ENCODE measurements at regions not wholly inside any gene's neighbourhood (a gene's known extent, or its start where the extent isn't known, plus 50 kb on each side); places are given as distances from the start of the nearest gene placed in this dataset.

DNA sequence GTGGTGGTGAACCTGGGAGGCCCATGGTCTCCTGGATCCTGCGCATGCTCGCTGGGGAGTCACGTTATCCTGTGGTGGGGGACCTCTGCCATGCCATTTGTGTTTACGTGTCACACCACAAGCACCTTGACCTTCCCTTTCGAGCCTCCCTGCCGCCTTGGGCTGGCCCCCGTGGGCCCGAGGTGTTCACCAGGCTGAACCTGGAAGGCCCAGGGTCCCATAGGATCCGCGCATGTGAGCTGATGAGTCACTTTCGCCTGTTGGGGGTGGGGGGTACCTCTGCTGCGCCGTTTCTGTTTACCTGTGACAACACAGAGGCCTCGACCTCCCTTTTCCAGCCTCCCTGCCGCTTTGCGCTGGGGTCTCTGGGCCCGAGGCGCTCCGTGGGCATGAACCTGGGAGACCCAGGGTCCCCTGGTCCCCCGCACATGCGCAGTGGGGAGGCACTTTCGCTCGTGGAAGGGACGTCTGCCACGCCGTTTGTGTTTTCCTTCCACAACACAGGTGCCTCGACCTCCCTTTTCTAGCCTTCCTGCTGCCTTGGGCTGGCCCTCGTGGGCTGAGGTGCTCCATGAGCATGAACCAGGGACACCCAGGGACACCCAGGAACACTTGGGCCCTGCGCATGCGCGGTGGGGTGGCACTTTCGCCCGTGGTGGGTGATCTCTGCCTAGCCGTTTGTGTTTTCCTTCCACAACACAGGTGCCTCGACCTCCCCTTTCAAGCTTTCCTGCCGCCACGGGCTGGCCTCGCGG is 334.1 kb downstream of the ALG10 start:
- intact Hi-C loops (cut with micrococcal nuclease), result no loop called here
- no peak overlapping the region for H3K4me3 ChIP-seq (ENCODE audit: low read length in 2 of 2)
- DNase-seq, result no peak
- no peak overlapping the region for H3K27ac ChIP-seq (ENCODE audit: low read depth, low read length)
- no peaks in the 10 kb centered on the region for H3K36me3 ChIP-seq (ENCODE audit: insufficient read depth, low read length)
- CTCF ChIA-PET (ENCODE audit: partially characterized antibody), result no interaction called here
- no peaks in the 10 kb centered on the region for H3K27me3 ChIP-seq (ENCODE audit: insufficient read depth, low read length)
- no peaks in the 10 kb centered on the region for H3K4me1 ChIP-seq (ENCODE audit: insufficient read depth, low read length)
- no peaks in the 10 kb centered on the region for H3K36me3 Mint-ChIP-seq
- H3K4me1 Mint-ChIP-seq, result no peaks in the 10 kb centered on the region
- H3K27me3 Mint-ChIP-seq, result no peaks in the 10 kb centered on the region
- peaks cover 0 to 14% (median 0%) of the 10 kb centered on the region in 8 donors for H3K9me3 Mint-ChIP-seq
- H3K4me3 Mint-ChIP-seq, result no peak overlapping the region
- POLR2A ChIA-PET (ENCODE audit: partially characterized antibody), result no interaction called here
- H3K27ac Mint-ChIP-seq, result no peak overlapping the region
- no peaks in the 10 kb centered on the region for H3K9me3 ChIP-seq (ENCODE audit: control insufficient read depth in 1 of 2, low read length in 2 of 2)

- H3K27ac Mint-ChIP-seq, result no peak overlapping the region
These were observed 335.5 kb downstream of the ALG10 start for GRCh38 chr12:34357791-34358190.

GRCh38 chr12:34358198-34358597 is 335.9 kb downstream of the ALG10 start:
- peaks cover 0 to 20% (median 2%) of the 10 kb centered on the region in 8 donors for H3K9me3 Mint-ChIP-seq
- no peak overlapping the region for H3K27ac ChIP-seq (ENCODE audit: low read depth, low read length)
- H3K27me3 ChIP-seq (ENCODE audit: insufficient read depth, low read length), result no peaks in the 10 kb centered on the region
- no peak overlapping the region for H3K27ac Mint-ChIP-seq
- DNase-seq, result no peak
- H3K36me3 Mint-ChIP-seq, result no peaks in the 10 kb centered on the region
- H3K4me1 Mint-ChIP-seq, result no peaks in the 10 kb centered on the region
- H3K27me3 Mint-ChIP-seq, result no peaks in the 10 kb centered on the region
- H3K9me3 ChIP-seq (ENCODE audit: control insufficient read depth in 1 of 2, low read length in 2 of 2), result no peaks in the 10 kb centered on the region
- no peak overlapping the region for H3K4me3 ChIP-seq (ENCODE audit: low read length in 2 of 2)
- ChIA-PET POLR2A (ENCODE audit: partially characterized antibody) (no interaction called here), CTCF (ENCODE audit: partially characterized antibody) (no interaction called here)
- intact Hi-C loops (cut with micrococcal nuclease), result no loop called here
- H3K4me1 ChIP-seq (ENCODE audit: insufficient read depth, low read length), result no peaks in the 10 kb centered on the region
- H3K4me3 Mint-ChIP-seq, result no peak overlapping the region
- no peaks in the 10 kb centered on the region for H3K36me3 ChIP-seq (ENCODE audit: insufficient read depth, low read length)

More at GRCh38 chr12:34357791-34358190, 335.5 kb downstream of the ALG10 start:
- no peak overlapping the region for H3K4me3 ChIP-seq (ENCODE audit: low read length in 2 of 2)
- H3K4me3 Mint-ChIP-seq, result no peak overlapping the region
- H3K27me3 ChIP-seq (ENCODE audit: insufficient read depth, low read length), result no peaks in the 10 kb centered on the region
- ChIA-PET CTCF (ENCODE audit: partially characterized antibody) (no interaction called here), POLR2A (ENCODE audit: partially characterized antibody) (no interaction called here)
- H3K36me3 Mint-ChIP-seq, result no peaks in the 10 kb centered on the region
- peaks cover 0 to 18% (median 2%) of the 10 kb centered on the region in 8 donors for H3K9me3 Mint-ChIP-seq
- intact Hi-C loops (cut with micrococcal nuclease), result no loop called here
- no peaks in the 10 kb centered on the region for H3K27me3 Mint-ChIP-seq
- DNase-seq, result no peak
- no peaks in the 10 kb centered on the region for H3K36me3 ChIP-seq (ENCODE audit: insufficient read depth, low read length)
- no peak overlapping the region for H3K27ac ChIP-seq (ENCODE audit: low read depth, low read length)
- H3K9me3 ChIP-seq (ENCODE audit: control insufficient read depth in 1 of 2, low read length in 2 of 2), result no peaks in the 10 kb centered on the region
- no peaks in the 10 kb centered on the region for H3K4me1 ChIP-seq (ENCODE audit: insufficient read depth, low read length)
- no peaks in the 10 kb centered on the region for H3K4me1 Mint-ChIP-seq

- H3K27me3 Mint-ChIP-seq, result no peaks in the 10 kb centered on the region
- Histone ChIP-seq H3K27me3 (ENCODE audit: insufficient read depth, low read length) (no peaks in the 10 kb centered on the region), H3K4me3 (ENCODE audit: low read length in 2 of 2) (no peak overlapping the region), H3K27ac (ENCODE audit: low read depth, low read length) (no peak overlapping the region), H3K36me3 (ENCODE audit: insufficient read depth, low read length) (no peaks in the 10 kb centered on the region), H3K9me3 (ENCODE audit: control insufficient read depth in 1 of 2, low read length in 2 of 2) (no peaks in the 10 kb centered on the region), H3K4me1 (ENCODE audit: insufficient read depth, low read length) (no peaks in the 10 kb centered on the region)
- POLR2A ChIA-PET (ENCODE audit: partially characterized antibody), result no interaction called here
- H3K4me1 Mint-ChIP-seq, result no peaks in the 10 kb centered on the region
- no peak for DNase-seq
- intact Hi-C loops (cut with micrococcal nuclease), result no loop called here
- H3K36me3 Mint-ChIP-seq, result no peaks in the 10 kb centered on the region
- H3K9me3 Mint-ChIP-seq, result peaks cover 0 to 28% (median 9%) of the 10 kb centered on the region in 8 donors
- H3K4me3 Mint-ChIP-seq, result no peak overlapping the region
- CTCF ChIA-PET (ENCODE audit: partially characterized antibody), result no interaction called here
- H3K27ac Mint-ChIP-seq, result no peak overlapping the region
These were observed 339.5 kb downstream of the ALG10 start for GRCh38 chr12:34361721-34362316.

DNA sequence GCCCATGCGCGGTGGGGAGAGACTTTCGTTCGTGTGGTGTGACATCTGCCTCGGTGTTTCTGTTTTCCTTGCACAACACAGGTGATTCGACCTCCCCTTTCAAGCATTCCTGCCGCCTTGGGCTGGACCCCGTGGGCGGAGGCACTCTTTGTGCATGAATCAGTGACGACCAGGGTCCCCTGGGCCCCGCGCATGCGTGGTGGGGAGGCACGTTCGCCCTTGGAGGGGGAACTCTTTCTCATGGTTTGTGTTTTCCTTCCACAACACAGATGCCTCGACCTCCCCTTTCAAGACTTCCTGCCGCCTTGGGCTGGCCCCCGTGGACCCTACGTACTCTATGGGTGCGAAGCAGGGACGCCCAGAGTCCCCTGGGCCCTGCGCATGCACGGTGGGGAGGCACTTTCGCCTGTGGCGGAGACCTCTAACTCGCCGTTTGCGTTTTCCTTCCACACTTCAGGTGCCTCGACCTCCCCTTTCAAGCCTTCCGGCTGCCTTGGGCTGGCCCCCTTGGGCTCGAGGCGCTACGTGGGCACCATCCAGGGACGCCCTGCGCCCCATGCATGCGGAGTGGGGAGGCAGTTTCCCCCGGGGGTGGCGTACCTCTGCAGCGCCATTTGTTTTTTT is 340.9 kb downstream of the ALG10 start:
- Mint-ChIP-seq H3K4me1 (no peaks in the 10 kb centered on the region), H3K27ac (no peak overlapping the region), H3K4me3 (no peak overlapping the region), H3K27me3 (no peaks in the 10 kb centered on the region), H3K36me3 (no peaks in the 10 kb centered on the region), H3K9me3 (peaks cover 0 to 33% (median 12%) of the 10 kb centered on the region in 8 donors)
- CTCF ChIA-PET (ENCODE audit: partially characterized antibody), result no interaction called here
- Histone ChIP-seq H3K36me3 (ENCODE audit: insufficient read depth, low read length) (no peaks in the 10 kb centered on the region), H3K4me1 (ENCODE audit: insufficient read depth, low read length) (no peaks in the 10 kb centered on the region), H3K4me3 (ENCODE audit: low read length in 2 of 2) (no peak overlapping the region), H3K27me3 (ENCODE audit: insufficient read depth, low read length) (no peaks in the 10 kb centered on the region), H3K27ac (ENCODE audit: low read depth, low read length) (no peak overlapping the region), H3K9me3 (ENCODE audit: control insufficient read depth in 1 of 2, low read length in 2 of 2) (no peaks in the 10 kb centered on the region)
- POLR2A ChIA-PET (ENCODE audit: partially characterized antibody), result no interaction called here
- intact Hi-C loops (cut with micrococcal nuclease), result no loop called here
- no peak for DNase-seq

DNA sequence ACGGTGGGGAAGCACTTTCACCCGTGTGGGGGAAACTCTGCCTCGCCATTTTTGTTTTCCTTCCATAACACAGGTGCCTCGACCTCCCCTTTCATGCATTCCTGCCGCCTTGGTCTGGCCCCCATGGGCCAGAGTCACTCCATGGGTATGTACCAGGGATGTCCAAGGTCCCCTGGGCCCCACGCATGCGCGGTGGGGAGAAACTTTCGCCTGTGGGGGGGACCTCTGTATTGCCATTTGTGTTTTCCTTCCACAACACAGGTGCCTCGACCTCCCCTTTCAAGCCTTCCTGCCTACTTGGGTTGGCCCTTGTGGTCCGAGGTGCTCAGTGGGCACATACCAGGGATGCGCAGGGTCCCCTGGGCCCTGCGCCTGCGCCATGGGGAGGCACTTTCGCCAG is 345.8 kb downstream of the ALG10 start:
- ChIA-PET POLR2A (ENCODE audit: partially characterized antibody) (no interaction called here), CTCF (ENCODE audit: partially characterized antibody) (no interaction called here)
- no peaks in the 10 kb centered on the region for H3K4me1 ChIP-seq (ENCODE audit: insufficient read depth, low read length)
- no peaks in the 10 kb centered on the region for H3K36me3 ChIP-seq (ENCODE audit: insufficient read depth, low read length)
- no peaks in the 10 kb centered on the region for H3K27me3 ChIP-seq (ENCODE audit: insufficient read depth, low read length)
- no peak for DNase-seq
- Mint-ChIP-seq H3K4me3 (no peak overlapping the region), H3K27ac (no peak overlapping the region), H3K27me3 (no peaks in the 10 kb centered on the region), H3K4me1 (no peaks in the 10 kb centered on the region), H3K36me3 (no peaks in the 10 kb centered on the region), H3K9me3 (peaks cover 0 to 43% (median 15%) of the 10 kb centered on the region in 8 donors)
- no peak overlapping the region for H3K4me3 ChIP-seq (ENCODE audit: low read length in 2 of 2)
- intact Hi-C loops (cut with micrococcal nuclease), result no loop called here
- H3K27ac ChIP-seq (ENCODE audit: low read depth, low read length), result no peak overlapping the region
- H3K9me3 ChIP-seq (ENCODE audit: control insufficient read depth in 1 of 2, low read length in 2 of 2), result no peaks in the 10 kb centered on the region

DNA sequence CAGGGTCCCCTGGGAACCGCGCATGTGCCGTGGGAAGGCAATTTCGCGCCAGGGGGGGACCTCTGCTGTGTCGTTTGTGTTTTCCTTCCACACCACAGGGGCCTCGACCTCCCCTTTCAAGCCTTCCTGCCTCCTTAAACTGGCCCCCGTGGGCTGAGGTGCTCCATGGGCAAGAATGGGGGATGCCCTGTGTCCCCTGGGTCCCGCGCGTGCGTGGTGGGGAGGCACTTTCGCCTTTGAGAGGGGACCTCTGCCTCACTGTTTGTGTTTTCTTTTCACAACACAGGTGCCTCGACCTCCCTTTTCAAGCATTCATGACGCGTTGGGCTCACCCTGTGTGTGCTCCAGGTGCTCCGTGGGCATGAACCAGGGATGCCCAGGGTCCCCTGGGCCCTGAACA is 348.8 kb downstream of the ALG10 start:
- no peak overlapping the region for H3K4me3 ChIP-seq (ENCODE audit: low read length in 2 of 2)
- ChIA-PET POLR2A (ENCODE audit: partially characterized antibody) (no interaction called here), CTCF (ENCODE audit: partially characterized antibody) (no interaction called here)
- H3K9me3 ChIP-seq (ENCODE audit: control insufficient read depth in 1 of 2, low read length in 2 of 2), result no peaks in the 10 kb centered on the region
- no peaks in the 10 kb centered on the region for H3K4me1 ChIP-seq (ENCODE audit: insufficient read depth, low read length)
- no peaks in the 10 kb centered on the region for H3K27me3 ChIP-seq (ENCODE audit: insufficient read depth, low read length)
- no peaks in the 10 kb centered on the region for H3K4me1 Mint-ChIP-seq
- peaks cover 0 to 34% (median 16%) of the 10 kb centered on the region in 8 donors for H3K9me3 Mint-ChIP-seq
- H3K36me3 ChIP-seq (ENCODE audit: insufficient read depth, low read length), result no peaks in the 10 kb centered on the region
- H3K36me3 Mint-ChIP-seq, result no peaks in the 10 kb centered on the region
- H3K4me3 Mint-ChIP-seq, result no peak overlapping the region
- intact Hi-C loops (cut with micrococcal nuclease), result no loop called here
- H3K27ac ChIP-seq (ENCODE audit: low read depth, low read length), result no peak overlapping the region
- DNase-seq, result no peak
- no peak overlapping the region for H3K27ac Mint-ChIP-seq
- H3K27me3 Mint-ChIP-seq, result no peaks in the 10 kb centered on the region
